Testis (tissue), 2 donors: ENCODE measurements at regions not wholly inside any gene's neighbourhood (a gene's known extent, or its start where the extent isn't known, plus 50 kb on each side); places are given as distances from the start of the nearest gene placed in this dataset.

Experiments
- DNase-seq: peaks from one replicate; pipeline ENCODE4 v3.0.0-alpha.2; 2019
- H3K27ac ChIP-seq, 2 donors: fragments of 200-600 bp; sonication (generic); one replicate each; pipeline ENCODE4 v1.5.1; 2019
- H3K27me3 ChIP-seq: fragments of 200-600 bp; sonication (generic); one replicate; pipeline ENCODE4 v1.5.1; 2019
- H3K36me3 ChIP-seq: fragments of 200-600 bp; sonication (generic); one replicate; pipeline ENCODE4 v1.5.1; 2017; ENCODE audit warnings: low read depth; ENCODE audit errors: missing control alignments
- H3K4me1 ChIP-seq: fragments of 200-600 bp; sonication (generic); one replicate; pipeline ENCODE4 v1.5.1; 2019
- H3K4me3 ChIP-seq, 2 donors: fragments of 200-600 bp; sonication (generic); one replicate each; pipeline ENCODE4 v1.5.1; 2017 to 2019
- H3K9me3 ChIP-seq: fragments of 200-600 bp; sonication (generic); one replicate; pipeline ENCODE4 v1.5.1; 2017
- POLR2A ChIP-seq: fragments of 450-650 bp; IDR thresholded peaks from one replicate; pipeline ENCODE4 v1.6.1; 2017; ENCODE audit warnings: antibody characterized with exemption, mild to moderate bottlenecking, moderate library complexity
- WGBS, 2 donors: methylation state at CpG; one replicate each; pipeline ENCODE4 v1.1.5; 2018; 5-methylcytosine and 5-hydroxymethylcytosine counted together
- intact Hi-C: fragments of 100-400 bp; cut with DNase I; formaldehyde crosslinking; loops from one replicate; pipeline ENCODE4 v1.15.1; 2023; ENCODE audit warnings: low total_unique reads
- TF ChIP-seq, protein P1 (sequence below), 3 experiments: fragments of 450-650 bp in 2 of 3; fragments of 200-600 bp in 1 of 3; sonication (generic) in 1 of 3; IDR thresholded peaks; one replicate each; pipeline ENCODE4 v1.5.1; 2016 to 2019; ENCODE audit warnings: antibody characterized with exemption in 3 of 3, mild to moderate bottlenecking in 2 of 3, moderate library complexity in 1 of 3

DNA sequence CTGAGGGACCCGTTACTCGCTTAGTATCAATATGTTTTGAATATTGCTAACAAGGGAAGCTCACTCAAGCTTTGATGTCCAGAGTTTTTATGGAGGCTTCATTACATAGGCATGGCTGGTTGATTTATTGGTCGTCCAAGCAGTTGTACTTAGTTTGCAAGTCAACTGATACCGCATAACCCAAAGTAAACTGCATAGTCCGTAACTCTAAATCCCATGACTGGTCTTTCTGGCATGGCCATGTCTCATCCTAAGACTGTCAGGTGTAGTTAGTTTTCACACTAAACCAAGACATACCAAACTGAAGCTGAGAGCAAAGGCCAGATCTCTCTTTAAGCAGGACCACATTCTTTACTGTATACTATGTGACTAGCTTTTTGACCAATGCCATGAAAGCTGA lies 397.9 kb downstream of the TFEC start:
- Histone ChIP-seq H3K9me3 (no peaks in the 10 kb centered on the region), H3K36me3 (no peaks in the 10 kb centered on the region), H3K27ac (no peak overlapping the region), H3K27me3 (no peaks in the 10 kb centered on the region), H3K4me1 (no peaks in the 10 kb centered on the region), H3K4me3 (no peak overlapping the region)
- TF ChIP-seq, protein P1, sequence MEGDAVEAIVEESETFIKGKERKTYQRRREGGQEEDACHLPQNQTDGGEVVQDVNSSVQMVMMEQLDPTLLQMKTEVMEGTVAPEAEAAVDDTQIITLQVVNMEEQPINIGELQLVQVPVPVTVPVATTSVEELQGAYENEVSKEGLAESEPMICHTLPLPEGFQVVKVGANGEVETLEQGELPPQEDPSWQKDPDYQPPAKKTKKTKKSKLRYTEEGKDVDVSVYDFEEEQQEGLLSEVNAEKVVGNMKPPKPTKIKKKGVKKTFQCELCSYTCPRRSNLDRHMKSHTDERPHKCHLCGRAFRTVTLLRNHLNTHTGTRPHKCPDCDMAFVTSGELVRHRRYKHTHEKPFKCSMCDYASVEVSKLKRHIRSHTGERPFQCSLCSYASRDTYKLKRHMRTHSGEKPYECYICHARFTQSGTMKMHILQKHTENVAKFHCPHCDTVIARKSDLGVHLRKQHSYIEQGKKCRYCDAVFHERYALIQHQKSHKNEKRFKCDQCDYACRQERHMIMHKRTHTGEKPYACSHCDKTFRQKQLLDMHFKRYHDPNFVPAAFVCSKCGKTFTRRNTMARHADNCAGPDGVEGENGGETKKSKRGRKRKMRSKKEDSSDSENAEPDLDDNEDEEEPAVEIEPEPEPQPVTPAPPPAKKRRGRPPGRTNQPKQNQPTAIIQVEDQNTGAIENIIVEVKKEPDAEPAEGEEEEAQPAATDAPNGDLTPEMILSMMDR (IDR thresholded peaks at IDR 0.05) = no peak
- TF ChIP-seq POLR2A = no peak
- intact Hi-C loops = no loop called here
- WGBS, 2 donors = 65 to 74% methylated on average over 5 of the region's 5 CpGs
- DNase-seq = no peak

DNA sequence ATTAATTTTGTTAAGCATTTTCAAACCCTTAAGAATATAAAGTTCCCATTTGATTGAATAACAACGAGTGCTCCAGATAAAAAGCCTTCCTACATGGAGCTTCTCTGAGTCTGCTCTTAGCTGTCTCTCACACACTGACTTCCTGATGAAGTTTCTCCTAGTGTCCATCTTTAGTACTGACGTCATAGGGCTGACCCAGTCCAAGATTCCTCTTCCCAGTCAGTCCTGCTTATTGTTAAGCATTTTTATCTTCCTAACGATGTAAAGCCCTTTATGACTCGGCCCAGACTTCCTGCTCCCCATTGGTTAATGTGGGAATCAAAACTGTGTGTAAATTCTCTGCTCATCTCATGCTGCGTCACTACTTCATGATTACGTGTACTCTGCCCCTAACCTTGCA lies 398.8 kb downstream of the TFEC start:
- intact Hi-C loops = no loop called here
- Histone ChIP-seq H3K27me3 (no peaks in the 10 kb centered on the region), H3K9me3 (no peaks in the 10 kb centered on the region), H3K27ac (no peak overlapping the region), H3K4me1 (no peaks in the 10 kb centered on the region), H3K4me3 (no peak overlapping the region), H3K36me3 (no peaks in the 10 kb centered on the region)
- TF ChIP-seq, protein P1 (IDR thresholded peaks at IDR 0.05) = no peak
- no peak for TF ChIP-seq POLR2A
- 42 to 55% methylated on average over 6 of the region's 6 CpGs for WGBS, 2 donors
- DNase-seq = no peak

DNA sequence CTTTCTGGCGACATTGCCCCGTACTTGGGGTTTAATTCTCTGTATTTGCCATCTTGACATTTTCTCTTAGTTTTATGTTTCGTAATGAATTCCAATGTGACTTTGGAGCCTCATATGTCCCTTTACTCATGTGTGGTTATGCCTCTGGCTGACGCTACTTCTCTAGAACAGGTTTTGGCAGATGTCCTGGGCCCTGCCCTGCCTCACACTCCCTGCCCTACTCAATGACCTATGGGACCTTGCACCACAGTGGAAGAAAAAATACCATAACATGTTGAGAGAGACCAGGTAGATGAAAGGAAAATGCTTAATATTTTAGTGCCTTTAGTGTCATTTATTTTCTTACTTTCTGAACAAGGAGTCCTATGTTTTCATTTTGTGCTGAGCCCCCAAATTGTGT lies 400.5 kb downstream of the TFEC start:
- Histone ChIP-seq H3K4me3 (no peak overlapping the region), H3K27ac (no peak overlapping the region), H3K4me1 (no peaks in the 10 kb centered on the region), H3K27me3 (no peaks in the 10 kb centered on the region), H3K36me3 (no peaks in the 10 kb centered on the region), H3K9me3 (no peaks in the 10 kb centered on the region)
- TF ChIP-seq, protein P1 (IDR thresholded peaks at IDR 0.05) = no peak
- no peak for TF ChIP-seq POLR2A
- intact Hi-C loops = no loop called here
- DNase-seq = no peak
- 94 to 96% methylated on average over 4 of the region's 4 CpGs for WGBS, 2 donors

DNA sequence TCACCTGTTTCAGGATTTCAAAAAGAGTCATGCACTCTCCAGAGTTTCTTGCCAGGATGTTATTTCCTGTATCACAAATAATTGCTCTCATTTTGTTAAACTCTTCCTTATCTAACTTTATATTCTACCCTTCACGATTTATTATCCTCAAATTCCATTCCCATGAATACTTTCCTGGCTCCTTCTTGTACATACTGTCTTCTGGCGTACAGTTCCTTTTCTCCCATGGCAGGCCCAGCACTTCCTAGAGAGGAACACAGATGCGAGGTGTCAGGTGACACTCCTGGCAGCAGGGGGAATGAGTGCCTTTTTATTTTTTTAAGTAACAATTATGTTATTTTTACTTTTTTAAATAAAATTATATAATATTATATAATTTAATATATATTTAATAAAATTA lies 411.9 kb downstream of the TFEC start:
- WGBS, 2 donors = 26 to 29% methylated on average over 3 of the region's 3 CpGs
- TF ChIP-seq, protein P1 (IDR thresholded peaks at IDR 0.05) = no peak
- TF ChIP-seq POLR2A = no peak
- Histone ChIP-seq H3K36me3 (no peaks in the 10 kb centered on the region), H3K27ac (no peak overlapping the region), H3K27me3 (no peaks in the 10 kb centered on the region), H3K4me1 (no peaks in the 10 kb centered on the region), H3K9me3 (no peaks in the 10 kb centered on the region), H3K4me3 (no peak overlapping the region)
- intact Hi-C loops = no loop called here
- DNase-seq = no peak

DNA sequence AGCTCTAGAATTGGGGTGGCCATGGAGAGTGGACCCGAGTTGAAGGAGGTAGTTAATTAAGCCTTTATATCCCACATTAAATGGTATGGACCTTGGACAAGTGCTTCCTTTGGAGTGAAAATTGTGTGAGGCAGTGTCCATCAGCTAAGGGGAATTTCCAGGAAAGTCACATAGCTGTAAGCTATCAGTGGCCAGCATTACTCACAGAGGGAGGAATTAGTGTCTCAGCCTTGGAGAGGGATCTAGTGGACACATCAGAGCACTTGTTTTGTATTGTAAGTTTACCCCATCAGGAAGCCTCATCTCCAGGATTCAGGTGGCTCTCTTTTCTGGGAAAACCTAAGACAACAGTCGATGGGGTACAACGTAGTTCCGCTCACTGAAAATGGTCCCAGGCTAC lies 416.7 kb downstream of the TFEC start:
- Histone ChIP-seq H3K36me3 (no peaks in the 10 kb centered on the region), H3K27me3 (no peaks in the 10 kb centered on the region), H3K9me3 (no peaks in the 10 kb centered on the region), H3K4me1 (no peaks in the 10 kb centered on the region), H3K27ac (no peak overlapping the region), H3K4me3 (no peak overlapping the region)
- intact Hi-C loops = no loop called here
- TF ChIP-seq, protein P1 (IDR thresholded peaks at IDR 0.05) = no peak
- no peak for TF ChIP-seq POLR2A
- no peak for DNase-seq
- 91 to 94% methylated on average over 4 of the region's 4 CpGs for WGBS, 2 donors
